ENCODE measurements at regions not wholly inside any gene's neighbourhood (a gene's known extent, or its start where the extent isn't known, plus 50 kb on each side); places are given as distances from the start of the nearest gene placed in this dataset.
"Not testable (repeated sequence)": the region's sequence is repeated elsewhere in the genome, so short reads cannot be mapped to it uniquely, and the experiment has no call there.

GRCh38 chr9:7342229-7342628, 457.3 kb downstream of the DMAC1 start:
- no peak for DNase-seq (ENCODE audit: low spot score)

DNA sequence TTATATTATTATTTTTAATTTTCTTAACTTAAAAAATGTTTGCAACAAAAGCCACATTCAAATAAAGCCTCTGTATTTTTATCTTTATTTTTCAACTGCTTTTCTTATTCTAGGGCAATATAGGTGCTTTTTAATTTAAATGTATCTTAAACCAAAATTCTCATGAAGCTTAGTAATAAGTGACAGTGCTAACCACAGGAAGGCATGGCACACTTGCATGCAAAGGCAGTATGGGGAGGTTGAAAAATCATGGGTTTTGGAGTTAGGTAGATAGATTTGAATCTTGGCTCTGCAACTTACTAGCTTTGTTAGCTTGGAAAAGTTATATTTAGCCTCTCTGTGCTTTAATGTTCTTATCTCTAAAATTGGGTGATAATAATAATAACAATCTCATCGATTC, 458.0 kb downstream of the DMAC1 start:
- no peak for DNase-seq (ENCODE audit: low spot score)

- DNase-seq (ENCODE audit: low spot score), result no peak
Measured at GRCh38 chr9:7340451-7340850, 459.1 kb downstream of the DMAC1 start.

GRCh38 chr9:7338586-7339281, 460.8 kb downstream of the DMAC1 start:
- no peak for DNase-seq (ENCODE audit: low spot score)

DNA sequence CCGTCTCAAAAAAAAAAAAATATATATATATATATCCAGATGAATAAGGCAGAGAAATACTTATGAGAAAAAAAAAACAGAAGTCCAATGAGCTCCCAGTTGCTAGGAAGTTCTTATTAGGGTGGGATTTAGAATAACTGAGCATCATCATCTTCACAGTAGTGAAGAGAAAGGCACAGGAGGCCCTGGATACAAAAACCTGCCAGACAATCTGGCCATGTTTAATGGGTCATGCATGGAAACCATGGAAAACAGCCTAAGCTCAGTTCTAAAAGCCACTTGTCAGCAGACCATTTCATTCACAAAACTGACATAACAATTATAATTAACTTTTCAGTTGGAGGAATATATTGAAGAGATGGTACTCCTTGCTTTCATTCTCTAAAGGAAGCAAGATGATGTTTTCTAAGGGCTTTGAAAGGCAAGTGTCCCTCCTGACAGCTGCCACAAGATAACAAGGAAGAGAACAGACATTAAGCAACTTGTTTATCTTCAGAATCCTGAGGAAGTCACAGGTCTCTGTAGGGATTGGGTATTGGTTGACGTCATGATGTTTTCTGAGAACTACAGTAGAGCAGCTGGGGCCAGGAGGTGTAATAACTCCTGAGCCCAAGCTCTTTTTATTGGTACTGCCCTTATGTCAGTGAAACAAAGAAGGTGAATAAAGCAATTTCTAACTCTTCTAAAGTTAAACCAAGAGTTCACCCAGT, 463.1 kb downstream of the DMAC1 start:
- DNase-seq (ENCODE audit: low spot score), result no peak

- no peak for DNase-seq (ENCODE audit: low spot score)
Measured at GRCh38 chr9:7333719-7334118, 465.9 kb downstream of the DMAC1 start.

DNA sequence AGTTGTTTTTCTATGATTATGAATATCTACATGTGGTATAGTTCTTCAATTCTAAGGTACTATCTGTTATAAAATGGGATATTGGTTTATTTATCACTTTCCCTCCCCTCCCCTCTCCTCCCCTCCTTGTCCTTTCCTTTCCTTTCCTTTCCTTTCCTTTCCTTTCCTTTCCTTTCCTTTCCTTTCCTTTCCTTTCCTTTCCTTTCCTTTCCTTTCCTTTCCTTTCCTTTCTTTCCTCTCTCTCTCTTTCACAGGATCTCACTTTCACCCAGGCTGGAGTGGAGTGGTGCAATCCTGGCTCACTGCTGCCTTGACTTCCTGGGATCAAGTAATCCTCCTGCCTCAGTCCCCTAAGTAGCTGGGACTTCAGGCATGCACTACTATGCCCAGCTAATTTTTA, 466.8 kb downstream of the DMAC1 start:
- no peak for DNase-seq (ENCODE audit: low spot score)

- DNase-seq (ENCODE audit: low spot score), result no peak
Measured at GRCh38 chr9:7328453-7328852, 471.1 kb downstream of the DMAC1 start.

DNA sequence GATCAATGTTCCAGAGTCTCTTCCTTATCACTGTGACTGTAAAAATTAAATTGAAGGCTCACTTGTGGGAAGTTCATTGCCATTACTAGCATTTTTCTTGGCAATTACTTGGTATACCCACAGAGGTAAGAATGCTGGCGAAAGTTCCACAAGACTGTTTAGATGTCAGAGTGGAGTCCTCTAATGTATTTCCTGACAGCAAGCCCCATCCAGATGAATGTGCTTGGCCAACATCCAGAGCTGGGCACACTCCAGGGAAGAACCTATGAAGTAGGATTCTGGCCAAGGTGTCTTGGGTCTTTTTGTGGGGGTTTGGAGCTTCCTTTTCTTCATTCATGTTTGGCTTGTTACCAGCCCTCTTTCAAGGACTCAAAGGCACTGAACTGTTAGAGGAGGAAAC, 473.6 kb downstream of the DMAC1 start:
- no peak for DNase-seq (ENCODE audit: low spot score)

DNA sequence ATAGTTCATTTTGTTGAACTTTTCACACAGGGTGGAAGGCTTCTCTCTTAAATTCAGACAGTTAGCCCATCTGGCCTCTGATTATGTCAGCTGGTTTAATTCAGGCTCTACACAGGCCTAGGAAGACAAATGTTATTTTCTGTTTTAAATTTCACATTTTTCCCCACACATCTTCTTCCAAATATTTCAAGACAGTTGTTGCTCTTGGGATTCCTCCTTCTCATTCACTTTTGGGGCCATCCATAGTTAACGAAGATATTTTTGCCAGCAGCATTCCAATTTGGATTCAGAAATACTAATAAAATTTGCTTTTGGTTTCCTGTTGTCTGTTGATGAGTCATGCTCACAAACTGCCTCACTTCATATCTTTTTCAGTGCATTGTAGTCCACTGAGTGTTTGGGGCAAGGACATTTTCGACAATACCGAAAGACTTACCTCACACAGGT, 475.4 kb downstream of the DMAC1 start:
- no peak for DNase-seq (ENCODE audit: low spot score)

DNA sequence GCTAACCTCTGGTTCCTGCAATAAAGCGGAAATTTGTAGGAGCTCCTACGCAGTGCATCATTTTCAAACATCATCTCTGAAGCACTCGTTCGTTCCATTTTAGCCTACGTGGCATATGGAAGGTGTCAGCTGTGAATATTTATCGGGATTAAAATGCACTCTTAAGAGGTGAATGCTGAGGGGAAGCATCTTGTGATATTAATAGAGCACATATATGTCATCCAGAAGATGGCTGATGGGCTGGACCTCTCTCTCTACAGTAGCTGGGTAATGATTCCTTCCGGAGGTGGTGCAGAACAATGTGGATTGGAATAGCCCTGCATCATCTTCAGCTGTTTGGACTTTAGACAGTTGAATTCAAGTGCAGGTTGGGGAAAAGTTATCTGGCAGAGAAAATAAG, 478.7 kb downstream of the DMAC1 start:
- DNase-seq (ENCODE audit: low spot score), result no peak

GRCh38 chr9:7320139-7320538, 479.4 kb downstream of the DMAC1 start:
- peak; percentile 91 for DNase-seq (ENCODE audit: low spot score)

DNA sequence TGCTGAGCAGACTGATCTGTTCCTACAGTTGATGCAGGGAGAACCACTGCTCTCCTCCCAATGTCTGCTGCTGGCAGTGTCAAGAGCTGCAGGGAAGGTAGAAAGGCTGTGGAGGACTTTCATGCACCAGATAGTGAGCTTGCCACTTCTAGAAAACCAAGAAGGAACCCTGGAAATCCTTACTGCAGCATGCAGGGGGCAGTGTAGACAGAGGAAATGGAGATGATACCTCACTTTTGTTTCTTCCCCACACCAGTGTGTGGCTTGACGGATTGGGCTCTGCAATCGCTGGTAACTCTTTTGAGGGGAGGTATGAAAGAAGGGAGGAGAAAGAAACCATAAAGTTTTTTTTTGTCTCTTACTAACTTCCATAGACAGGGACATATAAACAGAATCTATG, 480.7 kb downstream of the DMAC1 start:
- DNase-seq (ENCODE audit: low spot score), result no peak

- DNase-seq (ENCODE audit: low spot score), result no peak
Measured at GRCh38 chr9:7316967-7317366, 482.6 kb downstream of the DMAC1 start.

- no peak for DNase-seq (ENCODE audit: low spot score)
Measured at GRCh38 chr9:7316166-7316795, 483.3 kb downstream of the DMAC1 start.

- DNase-seq (ENCODE audit: low spot score), result no peak
Measured at GRCh38 chr9:7315746-7316145, 483.8 kb downstream of the DMAC1 start.

GRCh38 chr9:7315116-7315515, 484.5 kb downstream of the DMAC1 start:
- no peak for DNase-seq (ENCODE audit: low spot score)

DNA sequence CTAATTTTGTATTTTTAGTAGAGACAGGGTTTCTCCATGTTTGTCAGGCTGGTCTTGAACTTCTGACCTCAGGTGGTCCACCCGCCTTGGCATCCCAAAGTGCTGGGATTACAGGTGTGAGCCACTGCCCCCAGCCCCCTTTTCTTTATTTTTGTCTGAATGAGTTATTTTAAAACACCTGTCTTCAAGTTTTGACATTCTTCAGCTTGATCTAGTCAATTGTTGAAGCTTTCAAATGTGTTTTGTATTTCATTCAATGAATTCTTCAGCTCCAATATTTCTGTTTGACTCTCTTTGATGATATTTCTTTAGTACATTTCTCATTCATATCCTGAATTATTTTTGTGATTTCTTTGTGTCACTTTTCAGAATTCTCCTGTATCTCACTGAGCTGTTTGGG, 486.2 kb downstream of the DMAC1 start:
- no peak for DNase-seq (ENCODE audit: low spot score)

GRCh38 chr9:7309051-7309450, 490.5 kb downstream of the DMAC1 start:
- DNase-seq (ENCODE audit: low spot score), result not testable (repeated sequence)

GRCh38 chr9:7305677-7306076, 493.9 kb downstream of the DMAC1 start:
- DNase-seq (ENCODE audit: low spot score), result no peak

DNA sequence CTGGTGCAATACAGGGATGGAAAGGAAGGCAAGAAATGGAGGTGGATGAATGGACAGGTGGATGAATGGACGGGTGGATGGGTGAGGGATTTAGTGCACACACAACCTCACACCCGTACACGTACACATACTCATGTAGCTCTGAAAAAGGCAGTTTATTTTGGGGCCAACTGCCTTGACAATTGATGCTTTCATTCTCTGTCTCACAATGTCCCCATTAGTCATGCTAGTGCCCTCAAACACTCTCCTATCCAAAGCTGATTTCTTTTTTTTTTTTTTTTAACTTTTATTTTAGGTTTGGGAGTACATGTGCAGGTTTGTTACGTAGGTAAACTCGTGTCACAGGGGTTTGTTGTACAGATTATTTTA, 495.0 kb downstream of the DMAC1 start:
- no peak for DNase-seq (ENCODE audit: low spot score)

- no peak for DNase-seq (ENCODE audit: low spot score)
Measured at GRCh38 chr9:7303907-7304626, 495.5 kb downstream of the DMAC1 start.

- DNase-seq (ENCODE audit: low spot score), result peak; percentile 59
Measured at GRCh38 chr9:7300484-7300883, 499.1 kb downstream of the DMAC1 start.

Measured in kidney tubule cell (primary cell).